GM18505 (cell line): ENCODE measurements at regions not wholly inside any gene's neighbourhood (a gene's known extent, or its start where the extent isn't known, plus 50 kb on each side); places are given as distances from the start of the nearest gene placed in this dataset.
A peak's percentile ranks its signal among the peaks of the same experiment; 100 is the strongest.

ENCODE experiments used
- ATAC-seq: cut with Tn5 transposase; IDR thresholded peaks from one replicate; pipeline ENCODE4 v1.9.1; 2021; ENCODE audit not compliant: unreplicated experiment
- POLR2A ChIP-seq: IDR thresholded peaks from 4 replicates; pipeline ENCODE4 v1.6.1; 2011; ENCODE audit warnings: borderline replicate concordance; ENCODE audit not compliant: insufficient read depth, insufficient read length; ENCODE audit errors: extremely low read depth

DNA sequence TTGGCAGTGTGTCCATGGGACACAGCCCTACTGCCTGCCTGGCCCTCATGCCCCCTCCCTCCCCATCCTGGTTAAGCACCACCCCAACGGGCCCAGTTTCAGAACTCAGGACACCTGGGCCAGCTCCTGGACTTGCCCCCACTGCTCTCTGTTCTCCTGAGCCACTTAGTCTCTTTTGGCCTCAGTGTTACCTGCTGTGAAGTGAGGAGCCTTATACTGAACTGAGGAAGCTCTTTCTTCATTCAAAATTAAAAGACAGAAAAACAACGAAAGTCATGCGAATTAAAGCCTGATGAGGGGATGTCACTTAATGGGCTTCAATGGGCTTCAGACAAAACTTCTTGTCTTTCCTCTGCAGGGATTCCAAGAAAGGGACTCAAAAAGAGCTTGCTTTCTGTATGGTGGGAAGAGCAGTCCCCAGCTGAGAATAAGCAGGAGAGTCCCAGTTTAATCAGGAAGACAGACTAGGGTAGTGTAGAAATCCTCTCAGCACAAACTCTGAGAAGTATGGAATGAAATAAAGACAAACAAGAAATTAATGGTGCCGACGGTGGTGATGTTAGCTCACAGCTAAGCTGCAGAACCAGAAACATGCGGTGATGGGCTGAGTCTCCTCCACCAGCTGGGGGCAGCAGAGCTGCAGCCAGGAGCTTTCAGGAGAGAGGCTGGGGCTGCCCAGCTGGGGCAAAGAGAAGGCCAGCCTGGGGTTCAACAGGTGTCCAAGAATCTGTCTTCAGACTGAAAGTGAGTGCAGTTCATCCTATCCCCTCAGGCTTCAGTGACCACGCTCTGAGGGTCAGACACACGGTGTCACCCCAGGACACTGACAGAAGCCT lies 101.0 kb downstream of the GGTLC2 start:
- ATAC-seq = no peak
- no peak for TF ChIP-seq POLR2A

DNA sequence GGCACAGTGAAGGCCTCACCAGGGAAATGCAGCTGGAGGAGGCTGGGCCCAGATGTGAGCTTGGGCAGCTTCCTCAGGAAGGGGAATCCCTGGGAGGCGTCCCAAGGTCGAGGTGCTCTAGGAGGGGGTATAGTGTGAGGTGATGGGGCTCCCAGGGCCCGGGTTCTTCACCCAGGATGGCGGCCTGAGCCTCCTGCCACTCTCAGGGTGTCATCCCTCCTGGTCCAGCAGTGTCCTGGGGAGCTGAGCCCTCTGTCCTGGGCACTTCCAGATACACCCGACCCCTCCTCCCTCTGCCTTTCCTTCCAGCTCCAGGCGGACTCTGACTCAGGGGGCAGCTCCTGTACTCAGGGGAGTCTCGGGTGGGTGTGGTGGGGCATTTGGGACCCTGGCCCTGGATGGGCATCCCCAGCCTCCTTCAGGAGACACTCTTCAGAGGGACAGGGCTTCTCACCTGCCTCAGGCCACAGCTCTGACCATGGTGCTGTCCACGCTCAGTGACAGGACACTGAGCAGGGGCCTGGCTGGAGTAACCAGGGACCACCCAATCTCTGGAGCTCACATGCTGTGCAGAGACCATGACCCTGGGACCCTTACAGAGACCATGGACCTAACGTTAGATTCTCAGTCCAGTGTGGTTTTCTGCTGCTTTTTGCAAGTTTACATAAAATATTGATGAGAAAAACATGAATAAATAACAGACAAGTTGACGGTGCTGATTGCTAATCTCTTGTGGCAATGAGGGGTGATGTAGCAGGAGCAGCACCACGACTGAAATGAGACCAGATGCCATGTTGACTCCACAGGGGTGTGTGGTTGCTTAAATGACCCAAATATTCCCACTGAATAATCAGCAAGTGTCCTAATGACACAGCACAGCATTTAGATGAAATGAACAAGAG lies 101.9 kb downstream of the GGTLC2 start:
- ATAC-seq = no peak
- TF ChIP-seq POLR2A = no peak

DNA sequence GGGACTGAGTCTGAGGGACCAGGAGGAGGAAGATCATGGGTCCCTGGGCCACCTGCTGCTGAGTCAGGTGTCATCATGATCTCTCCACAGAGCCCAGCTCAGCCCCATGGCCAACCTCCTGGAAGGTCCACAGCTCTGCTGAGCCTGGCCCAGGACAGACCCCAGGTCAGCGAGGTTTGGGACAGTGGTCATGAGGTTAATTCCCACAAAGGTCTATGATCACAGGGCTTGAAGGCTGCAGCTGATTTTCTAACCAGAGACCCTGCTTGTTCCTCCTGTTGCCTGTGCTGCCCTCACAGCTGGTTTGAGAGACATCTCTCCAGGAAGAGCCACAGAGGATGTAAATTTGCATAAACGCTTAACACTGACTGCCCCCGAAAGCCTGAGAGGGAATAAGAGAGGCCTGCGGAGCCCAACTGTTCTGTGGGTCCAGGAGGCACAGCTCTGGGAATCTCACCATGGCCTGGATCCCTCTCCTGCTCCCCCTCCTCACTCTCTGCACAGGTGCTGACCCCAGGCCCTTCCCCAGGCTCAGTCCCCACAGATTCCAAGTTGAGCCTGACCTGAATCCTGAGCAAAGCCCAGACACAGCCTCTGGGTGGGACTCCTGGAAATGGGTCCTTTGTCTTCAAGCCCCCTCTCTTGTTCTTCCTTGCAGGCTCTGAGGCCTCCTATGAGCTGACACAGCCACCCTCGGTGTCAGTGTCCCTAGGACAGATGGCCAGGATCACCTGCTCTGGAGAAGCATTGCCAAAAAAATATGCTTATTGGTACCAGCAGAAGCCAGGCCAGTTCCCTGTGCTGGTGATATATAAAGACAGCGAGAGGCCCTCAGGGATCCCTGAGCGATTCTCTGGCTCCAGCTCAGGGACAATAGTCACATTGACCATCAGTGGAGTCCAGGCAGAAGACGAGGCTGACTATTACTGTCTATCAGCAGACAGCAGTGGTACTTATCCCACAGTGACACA lies 102.8 kb downstream of the GGTLC2 start:
- no peak for TF ChIP-seq POLR2A
- peak; percentile 56 for ATAC-seq

DNA sequence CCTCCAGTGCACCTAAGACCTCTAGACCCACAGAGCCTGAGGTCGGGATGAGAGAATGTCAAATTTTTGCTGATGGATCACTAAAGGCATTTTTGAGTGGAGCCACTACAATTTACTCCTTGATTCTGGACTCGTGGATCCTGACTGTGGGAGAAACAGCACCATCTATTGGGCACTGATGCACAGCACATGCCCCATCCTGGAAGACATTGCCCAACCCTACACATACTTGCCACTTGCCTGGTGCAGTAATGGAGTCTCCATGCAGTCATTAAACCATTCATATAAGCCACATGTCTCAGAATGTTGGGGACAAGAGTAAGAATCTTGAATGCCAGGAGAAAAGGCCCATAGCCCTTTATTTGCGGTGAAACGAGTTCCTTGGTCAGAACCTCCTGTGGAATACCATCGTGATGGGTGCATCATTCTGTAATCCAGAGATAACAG lies 103.9 kb downstream of the GGTLC2 start:
- ATAC-seq = no peak
- TF ChIP-seq POLR2A = no peak

DNA sequence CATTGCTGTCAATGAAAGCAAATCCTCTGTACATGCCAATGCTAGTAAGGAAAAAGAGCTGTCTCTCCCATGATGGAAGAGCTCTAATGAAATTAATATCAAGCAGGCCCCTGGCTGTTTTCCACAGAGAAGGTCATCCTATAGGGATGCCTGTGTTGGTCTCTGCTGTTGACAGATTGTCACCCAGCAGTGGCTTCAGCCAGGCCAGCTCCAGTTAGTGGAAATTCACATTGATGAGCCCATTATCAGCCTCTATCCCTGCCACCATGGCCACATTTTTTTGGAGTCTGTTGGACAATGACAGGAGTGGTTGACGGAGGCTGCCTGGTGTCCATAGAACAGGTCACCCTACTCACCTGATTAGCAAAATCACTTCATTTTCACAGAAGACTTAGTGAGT lies 104.3 kb downstream of the GGTLC2 start:
- ATAC-seq = no peak

DNA sequence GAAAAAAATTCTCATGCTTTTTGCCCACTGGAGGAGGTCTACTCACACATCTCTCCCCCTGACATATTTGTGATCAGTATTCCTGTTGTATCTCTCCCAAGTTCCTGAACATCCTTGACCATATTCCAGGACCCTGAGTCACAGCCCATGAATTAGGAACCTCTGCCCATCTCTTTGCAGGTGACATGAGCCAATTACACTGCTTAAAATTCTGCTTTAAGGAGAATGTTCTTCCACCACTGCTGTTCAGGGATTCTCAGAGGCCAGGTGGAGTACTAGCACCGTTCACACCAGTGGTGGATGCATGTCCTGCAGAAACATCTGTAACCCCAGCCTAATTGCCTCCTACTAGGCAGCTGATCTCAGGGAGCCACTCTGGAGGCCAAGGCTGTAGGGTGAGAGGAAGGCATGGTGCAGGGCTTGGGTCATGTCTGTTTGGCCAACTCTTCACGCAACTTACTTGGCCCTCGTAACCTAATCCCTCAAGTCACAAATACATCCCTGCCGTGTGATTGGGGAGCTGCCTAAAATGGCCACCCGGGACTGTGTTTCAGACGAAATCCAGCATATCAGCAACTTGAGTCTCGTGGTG lies 104.8 kb downstream of the GGTLC2 start:
- ATAC-seq = no peak
- TF ChIP-seq POLR2A = no peak

More for the DNA sequence above, 104.3 kb downstream of the GGTLC2 start:
- TF ChIP-seq POLR2A = no peak

DNA sequence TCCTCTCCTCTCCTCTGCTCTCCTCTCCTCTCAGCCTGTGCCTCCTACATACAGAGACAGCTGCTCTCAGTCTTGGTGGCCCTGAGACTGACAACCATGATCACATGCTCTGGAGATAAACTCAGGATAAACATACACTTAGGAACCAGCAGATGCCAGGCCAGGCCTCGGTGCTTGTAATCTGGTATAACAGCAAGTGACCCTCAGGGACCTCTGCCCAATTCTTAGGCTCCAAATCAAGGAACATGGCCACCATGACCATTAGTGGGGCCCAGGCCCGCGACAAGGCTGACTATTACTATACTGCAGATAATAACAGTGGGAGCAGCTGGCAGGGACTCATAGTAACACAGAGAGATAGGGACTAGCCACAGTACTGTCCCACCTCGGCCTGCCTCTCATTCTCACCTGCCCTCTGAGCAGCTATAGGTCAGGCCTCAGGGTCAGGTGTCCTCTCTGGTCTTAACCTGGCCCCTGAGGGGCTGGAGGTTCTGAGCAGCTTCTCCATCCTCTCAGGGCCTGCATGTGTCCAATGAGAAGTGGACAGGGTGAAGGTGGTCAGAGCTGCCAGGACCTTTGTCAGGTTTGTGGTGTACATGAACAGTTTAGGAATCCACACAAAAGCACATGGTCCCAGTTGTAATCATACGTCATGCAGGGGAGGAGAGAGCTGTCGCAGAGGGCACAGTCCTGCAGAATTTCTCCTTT lies 106.1 kb downstream of the GGTLC2 start:
- no peak for TF ChIP-seq POLR2A
- ATAC-seq = no peak

DNA sequence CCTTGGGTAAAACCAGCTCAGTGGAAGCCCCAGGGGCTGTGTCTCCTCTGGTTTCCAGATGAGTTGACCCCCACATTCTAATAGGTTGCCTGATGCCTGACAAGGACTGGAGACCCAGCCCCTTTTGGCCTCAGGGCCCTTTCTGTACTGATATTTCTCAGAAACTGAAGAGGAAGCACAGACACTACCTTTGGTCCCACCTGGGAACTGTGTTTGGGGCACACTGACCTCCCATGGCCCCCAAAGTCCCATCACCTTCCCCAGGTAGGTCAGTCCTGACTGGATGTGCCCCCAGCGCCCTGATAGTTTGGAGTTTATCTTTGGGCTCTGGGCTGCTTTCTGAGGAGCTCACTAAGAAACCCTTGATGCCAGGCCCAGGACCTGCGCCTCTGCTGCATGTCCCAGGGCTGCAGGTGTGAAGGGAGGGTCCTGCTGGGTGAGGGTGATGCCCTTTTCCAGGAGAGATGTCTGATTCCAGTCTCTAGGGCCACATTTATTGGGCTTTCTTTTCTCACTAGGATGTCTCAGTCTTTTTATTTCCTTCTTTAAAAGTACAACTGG lies 106.7 kb downstream of the GGTLC2 start:
- no peak for ATAC-seq
- no peak for TF ChIP-seq POLR2A

DNA sequence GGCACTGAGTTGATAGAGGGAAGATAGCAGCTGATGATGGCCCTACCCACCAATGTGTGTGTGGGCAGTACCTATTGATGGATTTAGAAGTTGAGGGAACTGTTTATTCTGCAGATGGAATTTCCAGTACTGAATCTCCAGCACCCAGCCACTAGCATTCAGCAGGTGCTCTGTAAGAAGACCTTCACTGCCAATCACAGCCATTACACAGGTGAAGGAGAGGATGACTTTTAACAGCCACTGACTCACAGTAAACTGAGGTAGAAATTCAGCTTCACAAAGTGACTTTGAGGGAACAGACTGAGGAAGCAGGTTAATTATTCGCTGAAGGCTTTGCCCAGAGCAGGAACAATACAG lies 107.8 kb downstream of the GGTLC2 start:
- no peak for TF ChIP-seq POLR2A
- no peak for ATAC-seq

DNA sequence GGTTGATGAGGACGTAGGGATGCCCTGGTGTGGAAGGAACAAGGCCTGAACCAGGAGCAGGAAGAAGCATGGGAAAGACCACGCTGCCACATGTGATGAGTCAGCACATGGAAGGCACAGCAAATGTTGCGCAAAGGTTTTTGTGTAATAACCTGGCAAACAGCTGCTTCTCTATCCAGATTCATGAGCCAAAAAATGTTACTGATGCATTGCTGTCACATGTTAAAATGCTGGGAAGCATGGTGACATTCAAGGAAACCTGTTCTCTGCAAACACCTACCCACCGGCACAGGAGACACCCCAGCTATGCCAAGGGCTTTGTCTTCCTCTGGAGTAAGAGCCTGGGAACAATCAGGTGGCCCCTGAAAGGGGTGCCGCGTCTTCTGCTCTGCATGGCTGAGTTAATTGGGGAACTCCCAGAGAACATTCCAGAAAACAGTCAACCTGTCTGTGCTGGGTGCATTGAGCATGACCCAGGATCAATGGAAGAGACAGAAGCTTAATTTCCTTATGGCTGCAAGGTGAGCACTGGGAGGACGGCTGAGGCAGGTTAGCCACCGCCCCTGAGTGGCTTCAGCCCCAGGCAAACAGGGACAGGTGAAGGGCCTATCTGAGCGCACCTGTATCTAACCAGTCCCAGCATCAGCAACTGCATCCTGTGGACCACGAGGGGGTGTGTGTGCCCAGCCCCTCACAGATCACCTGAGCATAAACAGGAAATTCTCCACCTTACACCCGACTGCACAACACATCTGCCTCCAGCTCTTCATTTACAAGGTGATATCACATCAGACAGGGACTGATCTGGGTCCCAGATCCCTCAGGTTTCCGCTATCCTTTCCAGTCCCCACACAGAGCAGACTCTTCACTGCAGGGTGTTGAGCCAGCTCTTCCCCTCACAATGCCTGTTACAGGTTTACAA lies 108.4 kb downstream of the GGTLC2 start:
- ATAC-seq = no peak
- no peak for TF ChIP-seq POLR2A
